Left lung (tissue), 4 donors: ENCODE measurements at regions not wholly inside any gene's neighbourhood (a gene's known extent, or its start where the extent isn't known, plus 50 kb on each side); places are given as distances from the start of the nearest gene placed in this dataset.

Experiments used
- ATAC-seq: fragments of 200-7000 bp; cut with Tn5 transposase; one replicate; pipeline ENCODE4 v1.9.1; 2020; ENCODE audit warnings: moderate library complexity
- DNase-seq, 4 donors: peaks; one replicate each; pipeline ENCODE4 v3.0.0-alpha.2; 2013 to 2020
- H3K27ac ChIP-seq, 2 donors: fragments of 200-600 bp; sonication (generic) in 1 of 2; one replicate each; pipeline versions ENCODE4 v1.5.0 to v1.8.0; 2020 to 2021
- H3K27me3 ChIP-seq, 2 donors: fragments of 200-600 bp; sonication (generic) in 1 of 2; one replicate each; pipeline versions ENCODE4 v1.5.0 to v1.8.0; 2020 to 2021
- H3K36me3 ChIP-seq, 2 donors: fragments of 200-600 bp; sonication (generic) in 1 of 2; one replicate each; pipeline versions ENCODE4 v1.5.0 to v1.8.0; 2020 to 2021
- H3K4me1 ChIP-seq, 2 donors: fragments of 200-600 bp; one replicate each; pipeline ENCODE4 v1.8.0; 2021
- H3K4me3 ChIP-seq, 2 donors: fragments of 200-600 bp; sonication (generic) in 1 of 2; one replicate each; pipeline versions ENCODE4 v1.5.0 to v1.8.0; 2020 to 2021; ENCODE audit warnings: mild to moderate bottlenecking in 1 of 2
- H3K9me3 ChIP-seq, 2 donors: fragments of 200-600 bp; sonication (generic) in 1 of 2; one replicate each; pipeline versions ENCODE4 v1.5.0 to v1.8.0; 2020 to 2021
- CTCF ChIP-seq, 2 donors: fragments of 200-600 bp; sonication (generic) in 1 of 2; IDR thresholded peaks; one replicate each; pipeline versions ENCODE4 v1.5.0 to v1.8.0; 2021; ENCODE audit warnings: antibody characterized with exemption in 2 of 2
- intact Hi-C, 2 donors: fragments of 100-400 bp; cut with DNase I; formaldehyde crosslinking; loops; one replicate each; pipeline versions ENCODE4 v1.11.2 to v1.14.2; 2022
- donor health status: DM: no; HTN: yes; CAD: no.
- donor health status: DM: no; HTN: no; CAD: no.

DNA sequence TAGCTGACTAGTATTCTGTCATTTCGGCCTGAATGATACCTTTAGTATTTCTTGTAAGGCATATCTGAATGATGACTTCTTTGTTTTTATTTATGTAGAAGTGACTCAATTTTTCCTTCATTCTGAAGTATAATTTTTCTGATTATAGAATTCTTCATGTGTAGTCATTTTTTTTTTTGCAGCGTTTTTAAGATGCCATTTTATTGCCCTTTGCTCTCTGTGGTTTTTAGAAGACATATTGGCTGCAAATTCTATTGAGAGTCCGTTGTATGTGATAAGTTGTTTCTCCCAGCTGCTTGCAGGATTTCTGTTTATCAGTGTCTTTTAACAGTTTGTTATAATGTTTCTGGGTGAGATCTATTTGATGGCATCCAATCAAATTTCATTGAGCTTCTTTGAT lies 1224.8 kb downstream of the JRKL start:
- no peak for ATAC-seq
- intact Hi-C loops = no loop called here
- TF ChIP-seq CTCF (IDR thresholded peaks at IDR 0.05) = no peak

GRCh38 chr11:97615546-97615945 lies 1225.7 kb downstream of the JRKL start:
- no peaks in the 10 kb centered on the region for H3K4me1 ChIP-seq
- no peak for ATAC-seq
- no peak for TF ChIP-seq CTCF (IDR thresholded peaks at IDR 0.05)
- no peak for DNase-seq
- H3K27ac ChIP-seq = no peak overlapping the region
- intact Hi-C loops = no loop called here
- no peak overlapping the region for H3K4me3 ChIP-seq
- no peaks in the 10 kb centered on the region for H3K36me3 ChIP-seq
- no peaks in the 10 kb centered on the region for H3K27me3 ChIP-seq
- peaks cover 0 to 27% of the 10 kb centered on the region in 2 donors for H3K9me3 ChIP-seq

More for the DNA sequence above, 1224.8 kb downstream of the JRKL start:
- Histone ChIP-seq H3K36me3 (no peaks in the 10 kb centered on the region), H3K9me3 (peaks cover 0 to 36% of the 10 kb centered on the region in 2 donors), H3K4me1 (no peaks in the 10 kb centered on the region), H3K27ac (no peak overlapping the region), H3K4me3 (no peak overlapping the region), H3K27me3 (no peaks in the 10 kb centered on the region)
- DNase-seq = peak in 1 of 4 donors; percentile 22

DNA sequence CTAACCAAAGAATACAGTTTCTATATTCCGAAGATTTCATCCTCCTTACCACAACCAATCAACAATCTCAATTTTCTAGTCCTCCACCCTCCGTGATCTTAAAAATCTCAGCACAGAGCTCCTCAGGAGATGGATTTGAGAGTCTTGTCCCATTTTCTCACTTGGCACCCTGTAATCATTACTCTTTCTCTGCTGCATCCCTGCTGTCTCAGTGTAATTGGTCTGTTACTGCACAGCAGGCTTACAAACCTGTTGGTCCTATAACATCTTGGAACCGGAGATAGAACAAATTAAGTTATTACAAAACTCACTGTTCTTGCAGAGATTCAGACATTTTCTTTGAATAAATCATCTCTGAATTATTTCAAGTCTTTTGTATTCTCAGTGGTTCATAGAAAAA lies 1227.2 kb downstream of the JRKL start:
- Histone ChIP-seq H3K27ac (no peak overlapping the region), H3K9me3 (peaks cover 0 to 16% of the 10 kb centered on the region in 2 donors), H3K27me3 (no peaks in the 10 kb centered on the region), H3K4me3 (no peak overlapping the region), H3K4me1 (no peaks in the 10 kb centered on the region), H3K36me3 (no peaks in the 10 kb centered on the region)
- ATAC-seq (no peak), DNase-seq (no peak)
- no peak for TF ChIP-seq CTCF (IDR thresholded peaks at IDR 0.05)
- intact Hi-C loops = no loop called here

GRCh38 chr11:97620007-97620406 lies 1230.2 kb downstream of the JRKL start:
- Histone ChIP-seq H3K4me1 (no peaks in the 10 kb centered on the region), H3K4me3 (no peak overlapping the region), H3K9me3 (peaks cover 0 to 16% of the 10 kb centered on the region in 2 donors), H3K27me3 (no peaks in the 10 kb centered on the region), H3K27ac (no peak overlapping the region), H3K36me3 (no peaks in the 10 kb centered on the region)
- DNase-seq (no peak), ATAC-seq (no peak)
- intact Hi-C loops = no loop called here
- no peak for TF ChIP-seq CTCF (IDR thresholded peaks at IDR 0.05)

- H3K36me3 ChIP-seq = no peaks in the 10 kb centered on the region
- H3K4me1 ChIP-seq = no peaks in the 10 kb centered on the region
- DNase-seq (no peak), ATAC-seq (no peak)
- no peak overlapping the region for H3K4me3 ChIP-seq
- intact Hi-C loops = no loop called here
- H3K27ac ChIP-seq = no peak overlapping the region
- no peaks in the 10 kb centered on the region for H3K27me3 ChIP-seq
- no peak for TF ChIP-seq CTCF (IDR thresholded peaks at IDR 0.05)
- H3K9me3 ChIP-seq = peaks cover 0 to 11% of the 10 kb centered on the region in 2 donors
Observed at GRCh38 chr11:97621282-97621681, 1231.5 kb downstream of the JRKL start.
